Astrocyte (in vitro differentiated cells and primary cell): ENCODE measurements at regions not wholly inside any gene's neighbourhood (a gene's known extent, or its start where the extent isn't known, plus 50 kb on each side); places are given as distances from the start of the nearest gene placed in this dataset.

Source experiments
- DNase-seq: peaks from one replicate; pipeline ENCODE4 v3.0.0-alpha.2; 2010; ENCODE audit warnings: low read depth
- FAIRE-seq: peaks from 2 replicates; lab custom pipeline; 2011; peaks lifted over from hg19 to GRCh38; lab: Jason Lieb, UNC
- H2AFZ ChIP-seq: 2 replicates; pipeline ENCODE4 v1.6.0; 2012; ENCODE audit warnings: low read depth, low read length, inconsistent platforms
- H3K27ac ChIP-seq: 2 replicates; pipeline ENCODE4 v1.5.1; 2011; ENCODE audit warnings: low read depth, low read length, inconsistent platforms
- H3K27me3 ChIP-seq: 2 replicates; pipeline ENCODE4 v1.6.0; 2011; ENCODE audit warnings: low read length, inconsistent platforms; ENCODE audit not compliant: insufficient read depth
- H3K36me3 ChIP-seq: 2 replicates; pipeline ENCODE4 v1.5.1; 2011; ENCODE audit warnings: low read length, inconsistent platforms; ENCODE audit not compliant: insufficient read depth
- H3K4me1 ChIP-seq: 2 replicates; pipeline ENCODE4 v1.5.1; 2011; ENCODE audit warnings: low read length, inconsistent platforms; ENCODE audit not compliant: insufficient read depth
- H3K4me2 ChIP-seq: 2 replicates; pipeline ENCODE4 v1.6.0; 2012; ENCODE audit warnings: low read length, inconsistent platforms
- H3K4me3 ChIP-seq: 2 replicates; pipeline ENCODE4 v1.5.1; 2011; ENCODE audit warnings: low read depth, mild to moderate bottlenecking, low read length, inconsistent platforms; ENCODE audit not compliant: insufficient read depth
- H3K79me2 ChIP-seq: 2 replicates; pipeline ENCODE4 v1.6.0; 2012; ENCODE audit warnings: mild to moderate bottlenecking, low read length, inconsistent platforms; ENCODE audit not compliant: insufficient read depth
- H3K9ac ChIP-seq: 2 replicates; pipeline ENCODE4 v1.6.0; 2012; ENCODE audit warnings: mild to moderate bottlenecking, low read length, inconsistent platforms
- H3K9me3 ChIP-seq: 2 replicates; pipeline ENCODE4 v1.5.1; 2012; ENCODE audit warnings: low read depth, mild to moderate bottlenecking, low read length, inconsistent platforms; ENCODE audit not compliant: insufficient read depth
- H4K20me1 ChIP-seq: 2 replicates; pipeline ENCODE4 v1.6.0; 2012; ENCODE audit warnings: low read length, inconsistent platforms; ENCODE audit not compliant: insufficient read depth
- H3K27ac Mint-ChIP-seq: one replicate; pipeline ENCODE4 v1.8.0; 2021; ENCODE audit warnings: mild to moderate bottlenecking, mixed read lengths; ENCODE audit not compliant: unreplicated experiment
- H3K27me3 Mint-ChIP-seq: one replicate; pipeline ENCODE4 v1.8.0; 2021; ENCODE audit warnings: low read depth, mixed read lengths; ENCODE audit not compliant: unreplicated experiment
- H3K36me3 Mint-ChIP-seq: one replicate; pipeline ENCODE4 v1.8.0; 2021; ENCODE audit warnings: low read depth, mixed read lengths; ENCODE audit not compliant: unreplicated experiment
- H3K4me1 Mint-ChIP-seq: one replicate; pipeline ENCODE4 v1.8.0; 2021; ENCODE audit warnings: low read depth, mixed read lengths; ENCODE audit not compliant: unreplicated experiment
- H3K4me3 Mint-ChIP-seq: one replicate; pipeline ENCODE4 v1.8.0; 2021; ENCODE audit warnings: mild to moderate bottlenecking, moderate library complexity, mixed read lengths; ENCODE audit not compliant: unreplicated experiment
- H3K9me3 Mint-ChIP-seq: one replicate; pipeline ENCODE4 v1.8.0; 2021; ENCODE audit warnings: mild to moderate bottlenecking, mixed read lengths; ENCODE audit not compliant: unreplicated experiment
- EZH2 ChIP-seq: IDR thresholded peaks from 2 replicates; pipeline ENCODE4 v1.6.1; 2012; ENCODE audit warnings: mild to moderate bottlenecking, low read length, inconsistent platforms; ENCODE audit not compliant: insufficient read depth
- TF ChIP-seq, protein P1 (sequence below): IDR thresholded peaks from 2 replicates; pipeline ENCODE4 v1.5.1; 2011; ENCODE audit warnings: low read depth, mild to moderate bottlenecking, inconsistent platforms, low read length, moderate library complexity; ENCODE audit not compliant: insufficient read depth

DNA sequence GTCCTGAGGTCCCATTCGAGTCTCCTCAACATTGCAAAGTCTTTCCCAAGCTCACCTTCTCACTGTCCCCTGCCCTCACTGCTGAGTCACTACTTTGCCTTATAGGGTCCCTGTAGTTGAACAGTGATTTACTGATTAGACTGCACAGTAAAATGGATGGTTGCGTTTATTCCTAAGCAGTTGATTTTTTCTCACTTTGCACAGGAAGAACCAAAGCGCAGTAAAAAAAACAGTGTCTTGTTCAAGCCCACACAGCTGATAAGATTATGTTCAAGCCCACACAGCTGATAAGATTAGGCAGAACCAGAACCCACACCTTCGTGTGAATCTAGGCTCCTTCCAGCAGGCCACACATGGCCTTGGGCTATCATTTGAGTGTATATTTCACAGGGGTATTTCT is 215.3 kb upstream of the COPS8 start:
- H3K4me2 ChIP-seq, result no peak overlapping the region
- FAIRE-seq, result no peak
- no peak overlapping the region for H3K4me3 ChIP-seq
- H3K9ac ChIP-seq, result no peak overlapping the region
- H4K20me1 ChIP-seq, result no peaks in the 10 kb centered on the region
- peak; percentile 12 for DNase-seq
- peaks cover 2% of the 10 kb centered on the region for H3K9me3 ChIP-seq
- Mint-ChIP-seq H3K9me3 (peaks cover 8% of the 10 kb centered on the region), H3K36me3 (no peaks in the 10 kb centered on the region), H3K27ac (peak overlapping the region; percentile 100), H3K4me3 (no peak overlapping the region), H3K4me1 (peaks cover 31% of the 10 kb centered on the region), H3K27me3 (peaks cover 4% of the 10 kb centered on the region)
- no peaks in the 10 kb centered on the region for H3K27me3 ChIP-seq
- TF ChIP-seq EZH2, result no peak
- TF ChIP-seq, protein P1, sequence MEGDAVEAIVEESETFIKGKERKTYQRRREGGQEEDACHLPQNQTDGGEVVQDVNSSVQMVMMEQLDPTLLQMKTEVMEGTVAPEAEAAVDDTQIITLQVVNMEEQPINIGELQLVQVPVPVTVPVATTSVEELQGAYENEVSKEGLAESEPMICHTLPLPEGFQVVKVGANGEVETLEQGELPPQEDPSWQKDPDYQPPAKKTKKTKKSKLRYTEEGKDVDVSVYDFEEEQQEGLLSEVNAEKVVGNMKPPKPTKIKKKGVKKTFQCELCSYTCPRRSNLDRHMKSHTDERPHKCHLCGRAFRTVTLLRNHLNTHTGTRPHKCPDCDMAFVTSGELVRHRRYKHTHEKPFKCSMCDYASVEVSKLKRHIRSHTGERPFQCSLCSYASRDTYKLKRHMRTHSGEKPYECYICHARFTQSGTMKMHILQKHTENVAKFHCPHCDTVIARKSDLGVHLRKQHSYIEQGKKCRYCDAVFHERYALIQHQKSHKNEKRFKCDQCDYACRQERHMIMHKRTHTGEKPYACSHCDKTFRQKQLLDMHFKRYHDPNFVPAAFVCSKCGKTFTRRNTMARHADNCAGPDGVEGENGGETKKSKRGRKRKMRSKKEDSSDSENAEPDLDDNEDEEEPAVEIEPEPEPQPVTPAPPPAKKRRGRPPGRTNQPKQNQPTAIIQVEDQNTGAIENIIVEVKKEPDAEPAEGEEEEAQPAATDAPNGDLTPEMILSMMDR, result no peak
- H2AFZ ChIP-seq, result no peak overlapping the region
- no peaks in the 10 kb centered on the region for H3K36me3 ChIP-seq
- H3K4me1 ChIP-seq, result peaks cover 7% of the 10 kb centered on the region
- H3K27ac ChIP-seq, result no peak overlapping the region
- H3K79me2 ChIP-seq, result no peaks in the 10 kb centered on the region

DNA sequence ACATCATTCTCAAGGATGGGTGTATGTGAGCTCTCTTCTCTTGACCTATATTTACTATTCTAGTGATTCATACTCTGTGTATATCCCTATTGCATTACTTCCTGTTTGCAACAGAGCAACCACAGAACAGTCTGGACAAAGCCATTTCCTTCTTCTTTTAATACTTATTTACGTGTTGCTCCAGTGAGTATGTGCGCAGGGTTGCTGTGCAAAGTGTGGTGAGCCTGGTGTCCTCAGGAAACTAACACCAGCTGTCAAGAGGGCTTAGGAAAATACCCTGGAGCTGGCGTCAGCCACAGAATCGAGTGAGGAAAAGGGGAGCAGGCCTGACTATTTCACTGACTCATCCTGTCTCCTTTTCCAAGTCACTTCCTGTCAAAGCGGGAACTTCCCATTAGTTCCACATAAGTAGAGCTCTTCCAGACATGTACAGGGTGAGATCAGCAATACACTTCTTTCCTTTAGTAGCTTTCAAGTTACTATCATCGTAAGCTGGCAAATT is 214.1 kb upstream of the COPS8 start:
- H3K4me1 Mint-ChIP-seq, result peaks cover 31% of the 10 kb centered on the region
- H3K9me3 ChIP-seq, result no peaks in the 10 kb centered on the region

DNA sequence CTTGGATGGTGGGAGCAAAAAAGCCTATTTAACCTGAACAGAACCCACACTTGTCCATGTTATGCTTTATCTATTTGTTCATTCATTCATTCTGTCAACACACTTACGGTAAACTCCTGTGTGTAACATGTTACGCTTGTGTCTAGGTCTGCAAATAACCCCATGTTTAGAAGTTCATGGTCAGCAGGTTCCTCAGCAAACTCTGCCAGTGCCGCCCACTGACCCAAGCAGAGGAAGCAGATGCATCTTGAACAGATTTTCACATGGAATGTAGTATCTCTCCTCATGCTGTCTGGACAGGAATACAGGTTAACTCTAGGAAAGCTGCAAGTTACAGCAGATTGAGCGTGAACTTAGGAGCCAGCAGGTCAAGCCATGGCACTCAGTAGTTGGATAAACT is 213.7 kb upstream of the COPS8 start:
- peaks cover 7% of the 10 kb centered on the region for H3K4me1 ChIP-seq
- peaks cover 8% of the 10 kb centered on the region for H3K27me3 Mint-ChIP-seq
- TF ChIP-seq, protein P1, result no peak
- no peak for TF ChIP-seq EZH2
- H3K79me2 ChIP-seq, result no peaks in the 10 kb centered on the region
- no peak overlapping the region for H3K4me3 Mint-ChIP-seq
- peaks cover 6% of the 10 kb centered on the region for H3K9me3 Mint-ChIP-seq
- no peaks in the 10 kb centered on the region for H3K27me3 ChIP-seq
- no peak overlapping the region for H3K9ac ChIP-seq
- H3K27ac ChIP-seq, result peak overlapping the region; percentile 46
- no peaks in the 10 kb centered on the region for H4K20me1 ChIP-seq
- FAIRE-seq, result no peak
- DNase-seq, result no peak
- H3K4me3 ChIP-seq, result no peak overlapping the region
- H3K4me2 ChIP-seq, result peak overlapping the region; percentile 5
- H3K36me3 ChIP-seq, result no peaks in the 10 kb centered on the region
- H3K36me3 Mint-ChIP-seq, result no peaks in the 10 kb centered on the region
- peak overlapping the region; percentile 100 for H3K27ac Mint-ChIP-seq
- H2AFZ ChIP-seq, result peak overlapping the region; percentile 14
- no peaks in the 10 kb centered on the region for H3K9me3 ChIP-seq
- peaks cover 31% of the 10 kb centered on the region for H3K4me1 Mint-ChIP-seq

More for the DNA sequence above, 214.1 kb upstream of the COPS8 start:
- Mint-ChIP-seq H3K27ac (peak overlapping the region; percentile 100), H3K4me3 (no peak overlapping the region), H3K27me3 (peaks cover 8% of the 10 kb centered on the region), H3K9me3 (peaks cover 6% of the 10 kb centered on the region), H3K36me3 (no peaks in the 10 kb centered on the region)
- Histone ChIP-seq H3K4me1 (peaks cover 7% of the 10 kb centered on the region), H3K27me3 (no peaks in the 10 kb centered on the region), H3K4me2 (peak overlapping the region; percentile 5), H3K9ac (no peak overlapping the region), H2AFZ (peak overlapping the region; percentile 14), H4K20me1 (no peaks in the 10 kb centered on the region), H3K79me2 (no peaks in the 10 kb centered on the region), H3K36me3 (no peaks in the 10 kb centered on the region), H3K27ac (peak overlapping the region; percentile 46), H3K4me3 (no peak overlapping the region)
- peak; percentile 89 for DNase-seq
- TF ChIP-seq, protein P1, result no peak
- no peak for TF ChIP-seq EZH2
- peak; percentile 41 for FAIRE-seq
